C4-2B (cell line): ENCODE measurements at regions not wholly inside any gene's neighbourhood (a gene's known extent, or its start where the extent isn't known, plus 50 kb on each side); places are given as distances from the start of the nearest gene placed in this dataset.

Source experiments
- ZFX ChIP-seq: fragments of 450-650 bp; IDR thresholded peaks from 2 replicates; pipeline ENCODE4 v1.6.1; 2017
- TF ChIP-seq, protein P1 (sequence below): fragments of 450-650 bp; conservative IDR thresholded peaks from 2 replicates; pipeline ENCODE4 v1.5.1; 2017; ENCODE audit warnings: mild to moderate bottlenecking

DNA sequence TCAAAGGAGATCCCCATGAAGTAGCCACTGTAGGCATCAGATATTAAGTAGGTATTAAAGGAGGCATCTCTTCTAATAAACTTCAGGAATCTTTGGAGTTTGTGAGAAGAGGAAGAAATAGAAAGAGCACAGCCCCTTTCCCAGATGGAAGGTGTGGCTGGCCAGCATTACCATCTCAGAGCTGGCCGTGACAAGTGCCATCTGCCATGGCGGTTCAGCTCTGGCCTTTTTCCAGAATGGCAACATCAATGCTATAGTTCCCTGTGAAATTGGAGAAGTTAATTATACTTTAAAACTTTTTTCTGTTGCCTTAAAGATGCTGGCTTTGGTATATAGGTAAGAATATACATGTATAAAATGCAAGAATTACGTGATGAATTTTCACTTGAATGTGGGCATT, 51.9 kb upstream of the MCUR1 start:
- TF ChIP-seq, protein P1, sequence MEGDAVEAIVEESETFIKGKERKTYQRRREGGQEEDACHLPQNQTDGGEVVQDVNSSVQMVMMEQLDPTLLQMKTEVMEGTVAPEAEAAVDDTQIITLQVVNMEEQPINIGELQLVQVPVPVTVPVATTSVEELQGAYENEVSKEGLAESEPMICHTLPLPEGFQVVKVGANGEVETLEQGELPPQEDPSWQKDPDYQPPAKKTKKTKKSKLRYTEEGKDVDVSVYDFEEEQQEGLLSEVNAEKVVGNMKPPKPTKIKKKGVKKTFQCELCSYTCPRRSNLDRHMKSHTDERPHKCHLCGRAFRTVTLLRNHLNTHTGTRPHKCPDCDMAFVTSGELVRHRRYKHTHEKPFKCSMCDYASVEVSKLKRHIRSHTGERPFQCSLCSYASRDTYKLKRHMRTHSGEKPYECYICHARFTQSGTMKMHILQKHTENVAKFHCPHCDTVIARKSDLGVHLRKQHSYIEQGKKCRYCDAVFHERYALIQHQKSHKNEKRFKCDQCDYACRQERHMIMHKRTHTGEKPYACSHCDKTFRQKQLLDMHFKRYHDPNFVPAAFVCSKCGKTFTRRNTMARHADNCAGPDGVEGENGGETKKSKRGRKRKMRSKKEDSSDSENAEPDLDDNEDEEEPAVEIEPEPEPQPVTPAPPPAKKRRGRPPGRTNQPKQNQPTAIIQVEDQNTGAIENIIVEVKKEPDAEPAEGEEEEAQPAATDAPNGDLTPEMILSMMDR, result no peak
- no peak for TF ChIP-seq ZFX
